ENCODE measurements at regions not wholly inside any gene's neighbourhood (a gene's known extent, or its start where the extent isn't known, plus 50 kb on each side); places are given as distances from the start of the nearest gene placed in this dataset.
A peak's percentile ranks its signal among the peaks of the same experiment; 100 is the strongest.

DNA sequence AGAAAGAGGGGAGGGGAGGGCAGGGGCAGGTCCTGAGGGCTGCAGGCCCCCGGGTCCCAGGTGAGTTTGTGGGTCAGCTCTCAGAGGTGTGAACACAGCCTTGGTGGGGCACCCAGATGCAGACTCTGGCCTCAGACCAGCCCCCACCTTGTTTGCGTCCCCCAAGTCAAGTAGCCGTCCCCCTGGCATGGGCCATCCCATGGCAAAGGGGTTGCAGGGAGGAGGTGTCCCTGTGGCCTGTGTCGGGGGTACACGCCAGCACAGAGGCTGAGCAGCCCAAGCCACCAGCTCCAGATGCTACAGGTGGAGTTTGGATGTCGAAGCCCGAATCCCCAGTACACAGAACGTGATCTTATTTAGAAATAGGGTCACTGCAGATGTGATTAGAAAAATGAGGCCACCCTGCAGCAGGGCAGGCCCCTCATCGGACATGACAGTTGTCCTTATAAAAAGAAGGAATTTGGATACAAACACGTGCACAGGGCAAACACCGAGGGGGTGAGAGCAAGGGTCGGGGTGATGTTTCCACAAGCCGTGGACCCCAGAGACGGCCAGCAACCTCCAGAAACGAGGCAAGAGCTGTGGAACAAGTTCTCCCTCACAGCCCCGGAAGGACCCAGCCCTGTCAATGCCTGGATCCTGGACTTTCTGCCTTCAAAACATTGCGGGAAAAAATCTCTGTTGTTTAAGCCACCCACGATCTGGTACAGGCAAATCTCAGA lies 141.2 kb upstream of the C14orf180 start:
- no peak overlapping the region for H3K4me2 ChIP-seq (ENCODE audit: low read length)
- H2AK5ac ChIP-seq (ENCODE audit: low read length): no peak overlapping the region
- no peak overlapping the region for H2BK120ac ChIP-seq (ENCODE audit: insufficient read depth, low read length, poor library complexity)
- no peak overlapping the region for H2AFZ ChIP-seq (ENCODE audit: insufficient read depth, low read length, poor library complexity)
- H3K14ac ChIP-seq (ENCODE audit: low read length): no peak overlapping the region
- H3K9me3 ChIP-seq (ENCODE audit: insufficient read depth, low read depth, low read length): no peaks in the 10 kb centered on the region
- H3K9ac ChIP-seq (ENCODE audit: low read length): no peak overlapping the region
- H3K27ac ChIP-seq (ENCODE audit: low read depth, low read length): no peak overlapping the region
- no peak for DNase-seq
- no peaks in the 10 kb centered on the region for H3K36me3 ChIP-seq (ENCODE audit: control insufficient read depth in 1 of 2, insufficient read depth in 2 of 2, low read length in 2 of 2)
- no peak overlapping the region for H3K4me3 ChIP-seq (ENCODE audit: low read depth, low read length)
- H2BK12ac ChIP-seq (ENCODE audit: low read length): no peak overlapping the region
- H3K4me1 ChIP-seq (ENCODE audit: control insufficient read depth in 1 of 2, insufficient read depth in 2 of 2, low read length in 2 of 2): peaks cover 5 to 6% of the 10 kb centered on the region in 2 experiments
- no peaks in the 10 kb centered on the region for H3K27me3 ChIP-seq (ENCODE audit: insufficient read depth, low read length)
- no CpG with 5 or more reads among the region's 18 CpGs for WGBS (ENCODE audit: extremely low coverage, insufficient coverage, insufficient read length)
- no peaks in the 10 kb centered on the region for H3K79me2 ChIP-seq (ENCODE audit: control insufficient read depth, insufficient read depth, low read length, poor library complexity)
- no peak overlapping the region for H4K91ac ChIP-seq (ENCODE audit: low read depth, low read length)
- H3K4ac ChIP-seq (ENCODE audit: low read depth, low read length): no peak overlapping the region
- no peak overlapping the region for H2BK5ac ChIP-seq (ENCODE audit: low read depth, low read length, poor library complexity)
- H3K23ac ChIP-seq (ENCODE audit: low read length): no peak overlapping the region
- H3K79me1 ChIP-seq (ENCODE audit: low read length): no peaks in the 10 kb centered on the region
- no peak overlapping the region for H4K12ac ChIP-seq (ENCODE audit: low read depth, low read length)
- H3K18ac ChIP-seq (ENCODE audit: low read length): no peak overlapping the region
- no peak overlapping the region for H4K8ac ChIP-seq (ENCODE audit: low read depth, low read length)

DNA sequence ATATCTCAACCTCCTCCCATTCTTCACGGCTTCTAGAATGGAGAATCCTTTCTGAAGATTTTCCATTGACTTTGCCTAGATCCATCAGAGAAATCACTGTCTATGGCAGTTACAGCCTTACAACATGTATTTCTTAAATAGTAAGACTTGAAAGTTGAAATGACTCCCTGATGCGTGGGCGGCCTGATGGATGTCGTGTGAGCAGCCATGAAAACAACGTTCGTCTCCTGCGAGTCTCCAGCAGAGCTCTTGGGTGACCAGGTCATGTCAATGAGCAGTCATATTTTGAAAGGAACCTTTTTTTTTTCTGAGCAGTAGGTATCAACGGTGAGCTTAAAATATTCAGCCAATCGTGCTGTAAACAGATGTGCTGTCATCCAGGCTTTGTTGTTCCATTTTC lies 139.9 kb upstream of the C14orf180 start:
- Histone ChIP-seq H2BK5ac (ENCODE audit: low read depth, low read length, poor library complexity) (no peak overlapping the region), H4K12ac (ENCODE audit: low read depth, low read length) (no peak overlapping the region), H4K91ac (ENCODE audit: low read depth, low read length) (no peak overlapping the region), H3K9me3 (ENCODE audit: insufficient read depth, low read depth, low read length) (peaks cover 3% of the 10 kb centered on the region), H2AK5ac (ENCODE audit: low read length) (no peak overlapping the region), H3K14ac (ENCODE audit: low read length) (no peak overlapping the region), H3K4ac (ENCODE audit: low read depth, low read length) (no peak overlapping the region), H3K27me3 (ENCODE audit: insufficient read depth, low read length) (no peaks in the 10 kb centered on the region), H3K18ac (ENCODE audit: low read length) (no peak overlapping the region), H3K23ac (ENCODE audit: low read length) (no peak overlapping the region), H3K79me1 (ENCODE audit: low read length) (no peaks in the 10 kb centered on the region), H3K9ac (ENCODE audit: low read length) (no peak overlapping the region), H3K79me2 (ENCODE audit: control insufficient read depth, insufficient read depth, low read length, poor library complexity) (no peaks in the 10 kb centered on the region), H3K27ac (ENCODE audit: low read depth, low read length) (no peak overlapping the region), H2BK12ac (ENCODE audit: low read length) (no peak overlapping the region), H2AFZ (ENCODE audit: insufficient read depth, low read length, poor library complexity) (no peak overlapping the region), H3K4me2 (ENCODE audit: low read length) (no peak overlapping the region), H4K8ac (ENCODE audit: low read depth, low read length) (no peak overlapping the region), H3K4me1 (ENCODE audit: control insufficient read depth in 1 of 2, insufficient read depth in 2 of 2, low read length in 2 of 2) (peaks cover 5 to 6% of the 10 kb centered on the region in 2 experiments), H3K36me3 (ENCODE audit: control insufficient read depth in 1 of 2, insufficient read depth in 2 of 2, low read length in 2 of 2) (no peaks in the 10 kb centered on the region), H2BK120ac (ENCODE audit: insufficient read depth, low read length, poor library complexity) (no peak overlapping the region), H3K4me3 (ENCODE audit: low read depth, low read length) (no peak overlapping the region)
- no CpG with 5 or more reads among the region's 9 CpGs for WGBS (ENCODE audit: extremely low coverage, insufficient coverage, insufficient read length)
- DNase-seq: no peak

DNA sequence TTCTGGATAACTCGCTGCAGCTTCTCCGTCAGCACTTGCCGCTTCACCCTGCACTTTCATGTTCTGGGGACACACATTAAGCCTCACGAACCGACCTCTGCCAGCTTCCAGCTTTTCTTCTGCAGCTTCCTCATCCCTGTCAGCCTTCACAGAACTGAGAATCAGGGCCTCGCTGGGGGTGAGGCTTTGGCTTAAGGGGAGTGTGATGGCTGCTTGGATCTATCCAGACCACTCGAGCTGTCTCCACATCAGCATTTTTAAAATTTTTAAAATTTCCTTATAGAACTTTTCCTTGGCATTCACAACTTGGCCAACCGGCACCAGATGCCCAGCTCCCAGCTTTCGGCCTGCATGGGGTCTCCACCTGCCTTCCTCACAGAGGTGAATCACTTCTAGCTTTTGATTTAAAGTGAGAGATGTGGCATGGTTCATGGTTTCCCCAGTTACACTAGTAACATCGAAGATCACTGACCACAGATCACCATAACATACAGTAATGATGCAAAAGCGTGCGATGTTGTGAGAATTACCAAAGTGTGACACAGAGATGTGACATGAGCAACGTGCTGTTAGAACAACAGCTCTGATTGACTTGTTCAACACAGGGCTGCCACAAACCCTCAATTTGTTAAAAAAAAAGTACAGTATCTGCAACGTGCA lies 139.1 kb upstream of the C14orf180 start:
- Histone ChIP-seq H3K36me3 (ENCODE audit: control insufficient read depth in 1 of 2, insufficient read depth in 2 of 2, low read length in 2 of 2) (no peaks in the 10 kb centered on the region), H3K27ac (ENCODE audit: low read depth, low read length) (no peak overlapping the region), H3K27me3 (ENCODE audit: insufficient read depth, low read length) (no peaks in the 10 kb centered on the region), H3K4me3 (ENCODE audit: low read depth, low read length) (no peak overlapping the region), H3K9ac (ENCODE audit: low read length) (no peak overlapping the region), H3K4me1 (ENCODE audit: control insufficient read depth in 1 of 2, insufficient read depth in 2 of 2, low read length in 2 of 2) (peaks cover 5 to 6% of the 10 kb centered on the region in 2 experiments), H4K8ac (ENCODE audit: low read depth, low read length) (no peak overlapping the region), H2AFZ (ENCODE audit: insufficient read depth, low read length, poor library complexity) (no peak overlapping the region), H3K9me3 (ENCODE audit: insufficient read depth, low read depth, low read length) (peaks cover 3% of the 10 kb centered on the region), H3K18ac (ENCODE audit: low read length) (no peak overlapping the region), H3K4ac (ENCODE audit: low read depth, low read length) (no peak overlapping the region), H2BK5ac (ENCODE audit: low read depth, low read length, poor library complexity) (no peak overlapping the region), H3K79me2 (ENCODE audit: control insufficient read depth, insufficient read depth, low read length, poor library complexity) (no peaks in the 10 kb centered on the region), H2AK5ac (ENCODE audit: low read length) (no peak overlapping the region), H3K4me2 (ENCODE audit: low read length) (no peak overlapping the region), H2BK12ac (ENCODE audit: low read length) (no peak overlapping the region), H4K12ac (ENCODE audit: low read depth, low read length) (no peak overlapping the region), H3K23ac (ENCODE audit: low read length) (no peak overlapping the region), H3K79me1 (ENCODE audit: low read length) (no peaks in the 10 kb centered on the region), H4K91ac (ENCODE audit: low read depth, low read length) (no peak overlapping the region), H2BK120ac (ENCODE audit: insufficient read depth, low read length, poor library complexity) (no peak overlapping the region), H3K14ac (ENCODE audit: low read length) (no peak overlapping the region)
- WGBS (ENCODE audit: extremely low coverage, insufficient coverage, insufficient read length): no CpG with 5 or more reads among the region's 14 CpGs
- no peak for DNase-seq

DNA sequence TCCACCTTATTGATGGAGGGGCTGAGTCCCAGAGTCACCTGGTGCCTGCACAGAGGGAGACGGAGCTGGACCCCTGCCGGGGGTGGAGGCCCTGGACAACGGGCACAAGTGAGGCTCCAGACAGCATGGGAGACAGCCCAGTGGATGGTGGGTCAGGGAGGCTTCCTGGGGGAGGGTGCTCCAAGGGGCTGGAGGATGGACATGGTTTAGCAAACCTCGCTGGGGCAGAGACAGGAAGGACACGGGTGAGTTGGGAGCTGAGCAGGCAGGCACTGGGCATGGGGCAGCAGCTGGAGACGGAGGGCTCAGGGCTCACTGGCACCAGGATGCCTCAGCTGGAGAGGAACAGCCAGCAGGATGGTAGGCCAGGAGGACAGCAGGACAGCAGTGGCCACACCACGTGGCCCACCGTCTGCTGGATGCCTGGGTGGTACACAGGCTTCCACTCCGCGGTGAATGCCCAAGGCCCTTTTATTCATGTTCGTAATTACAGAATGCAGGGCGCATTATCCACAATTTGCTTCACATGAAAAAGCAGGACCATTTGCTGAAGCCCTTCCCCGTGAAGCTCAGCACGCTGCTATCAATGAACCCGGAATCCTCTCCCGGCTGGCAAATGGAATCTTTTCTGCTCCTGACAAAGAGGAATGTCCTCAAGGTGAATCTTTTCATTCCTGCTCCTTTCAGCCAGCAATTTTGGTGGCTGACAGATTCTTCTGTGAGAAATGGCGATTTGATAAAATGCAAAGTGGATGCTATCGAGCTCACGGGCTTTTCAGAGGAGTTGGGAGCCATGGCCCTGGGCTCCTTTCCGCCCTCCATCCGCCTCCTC lies 138.1 kb upstream of the C14orf180 start:
- Histone ChIP-seq H3K4me2 (ENCODE audit: low read length) (no peak overlapping the region), H3K4me1 (ENCODE audit: control insufficient read depth in 1 of 2, insufficient read depth in 2 of 2, low read length in 2 of 2) (peaks cover under 1% of the 10 kb centered on the region in 2 experiments), H2BK5ac (ENCODE audit: low read depth, low read length, poor library complexity) (no peak overlapping the region), H3K14ac (ENCODE audit: low read length) (no peak overlapping the region), H3K23ac (ENCODE audit: low read length) (no peak overlapping the region), H4K8ac (ENCODE audit: low read depth, low read length) (no peak overlapping the region), H3K4me3 (ENCODE audit: low read depth, low read length) (peak overlapping the region; percentile 25), H2BK12ac (ENCODE audit: low read length) (no peak overlapping the region), H4K91ac (ENCODE audit: low read depth, low read length) (no peak overlapping the region), H4K12ac (ENCODE audit: low read depth, low read length) (no peak overlapping the region), H3K27me3 (ENCODE audit: insufficient read depth, low read length) (no peaks in the 10 kb centered on the region), H3K79me1 (ENCODE audit: low read length) (no peaks in the 10 kb centered on the region), H3K18ac (ENCODE audit: low read length) (no peak overlapping the region), H2BK120ac (ENCODE audit: insufficient read depth, low read length, poor library complexity) (no peak overlapping the region), H3K4ac (ENCODE audit: low read depth, low read length) (no peak overlapping the region), H3K36me3 (ENCODE audit: control insufficient read depth in 1 of 2, insufficient read depth in 2 of 2, low read length in 2 of 2) (no peaks in the 10 kb centered on the region), H3K79me2 (ENCODE audit: control insufficient read depth, insufficient read depth, low read length, poor library complexity) (no peaks in the 10 kb centered on the region), H3K9ac (ENCODE audit: low read length) (no peak overlapping the region), H3K27ac (ENCODE audit: low read depth, low read length) (no peak overlapping the region), H2AK5ac (ENCODE audit: low read length) (no peak overlapping the region), H3K9me3 (ENCODE audit: insufficient read depth, low read depth, low read length) (peaks cover 5% of the 10 kb centered on the region), H2AFZ (ENCODE audit: insufficient read depth, low read length, poor library complexity) (no peak overlapping the region)
- WGBS (ENCODE audit: extremely low coverage, insufficient coverage, insufficient read length): no CpG with 5 or more reads among the region's 21 CpGs
- no peak for DNase-seq
